Duodenal mucosa (tissue), 2 donors: ENCODE measurements at regions not wholly inside any gene's neighbourhood (a gene's known extent, or its start where the extent isn't known, plus 50 kb on each side); places are given as distances from the start of the nearest gene placed in this dataset.

Experiments used
- H3K27ac ChIP-seq: one replicate; pipeline ENCODE4 v1.7.0; 2013; ENCODE audit warnings: low read depth, low read length
- H3K27me3 ChIP-seq, 2 donors: one replicate each; pipeline ENCODE4 v1.7.0; 2013; ENCODE audit warnings: low read length in 2 of 2, control low read depth in 1 of 2; ENCODE audit not compliant: insufficient read depth in 2 of 2, control insufficient read depth in 1 of 2
- H3K36me3 ChIP-seq, 2 donors: one replicate each; pipeline ENCODE4 v1.7.0; 2013; ENCODE audit warnings: low read length in 2 of 2, control low read depth in 1 of 2; ENCODE audit not compliant: insufficient read depth in 2 of 2, control insufficient read depth in 1 of 2
- H3K4me1 ChIP-seq, 2 donors: one replicate each; pipeline ENCODE4 v1.7.0; 2013; ENCODE audit warnings: low read length in 2 of 2, control low read depth in 1 of 2; ENCODE audit not compliant: insufficient read depth in 2 of 2, control insufficient read depth in 1 of 2
- H3K4me3 ChIP-seq, 2 donors: one replicate each; pipeline ENCODE4 v1.7.0; 2013; ENCODE audit warnings: low read length in 2 of 2, low read depth in 1 of 2
- H3K9ac ChIP-seq, 2 donors: one replicate each; pipeline ENCODE4 v1.7.0; 2013; ENCODE audit warnings: low read length in 2 of 2, low read depth in 1 of 2
- H3K9me3 ChIP-seq, 2 donors: one replicate each; pipeline ENCODE4 v1.7.0; 2013; ENCODE audit warnings: low read length in 2 of 2, control low read depth in 1 of 2; ENCODE audit not compliant: control insufficient read depth in 1 of 2

- no peaks in the 10 kb centered on the region for H3K9me3 ChIP-seq
- no peak overlapping the region for H3K9ac ChIP-seq
- no peak overlapping the region for H3K27ac ChIP-seq
- H3K36me3 ChIP-seq: no peaks in the 10 kb centered on the region
- no peak overlapping the region for H3K4me3 ChIP-seq
- H3K27me3 ChIP-seq: no peaks in the 10 kb centered on the region
- H3K4me1 ChIP-seq: no peaks in the 10 kb centered on the region
Measured at GRCh38 chr2:144690771-144691170, 170.9 kb upstream of the ZEB2 start.

DNA sequence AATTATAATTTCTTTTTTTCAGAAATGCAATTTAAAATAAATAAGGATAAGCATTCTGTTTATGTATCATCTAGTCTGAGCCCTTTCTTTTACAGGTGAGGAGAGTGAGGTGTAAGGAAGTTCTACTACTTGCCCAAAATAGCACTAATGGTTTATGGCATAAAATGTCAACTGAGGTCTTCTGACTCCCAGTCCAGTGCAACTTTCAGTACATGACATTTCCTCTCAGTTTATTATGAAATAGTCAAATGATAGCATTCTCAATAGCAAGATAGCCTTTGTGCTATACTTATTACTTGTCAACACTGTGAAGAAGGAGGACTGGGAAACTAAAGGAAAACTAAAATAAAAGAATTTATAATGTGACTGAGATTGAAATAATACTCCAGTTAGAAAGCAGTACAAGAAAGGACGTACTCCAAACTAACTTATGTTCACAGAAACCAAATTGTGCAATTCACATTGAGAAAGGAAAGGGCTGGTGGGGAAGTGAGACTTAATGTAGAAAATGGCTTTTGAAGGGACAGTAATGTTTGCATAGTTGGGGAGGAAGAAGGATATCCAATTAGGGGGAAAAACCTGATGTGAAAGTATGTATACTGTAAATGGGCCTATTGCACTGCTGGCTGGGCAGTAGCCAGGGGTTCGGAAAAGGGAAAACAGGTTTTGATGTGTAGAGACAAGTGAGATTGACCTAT, 166.7 kb upstream of the ZEB2 start:
- Histone ChIP-seq H3K27ac (no peak overlapping the region), H3K4me3 (no peak overlapping the region), H3K4me1 (no peaks in the 10 kb centered on the region), H3K9ac (no peak overlapping the region), H3K36me3 (no peaks in the 10 kb centered on the region), H3K27me3 (no peaks in the 10 kb centered on the region), H3K9me3 (no peaks in the 10 kb centered on the region)

DNA sequence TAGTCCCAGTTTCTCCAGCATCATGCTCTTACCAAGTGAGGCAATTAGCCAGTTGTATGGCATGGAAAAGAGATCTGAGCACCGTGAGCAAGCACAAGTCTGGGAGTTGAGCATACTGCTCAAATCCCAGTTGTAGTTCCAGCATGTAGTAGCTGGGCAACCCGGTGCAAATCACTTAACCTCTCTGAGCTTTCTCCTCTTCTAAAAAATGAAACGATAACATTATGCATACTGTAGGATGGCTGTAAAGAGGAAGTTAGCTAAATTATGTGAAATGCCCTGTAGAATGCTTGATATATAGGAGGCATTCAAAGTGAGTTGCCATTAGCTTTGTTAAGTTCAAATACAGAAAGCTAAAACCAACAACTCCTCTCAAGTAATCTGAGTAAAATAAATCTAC, 164.0 kb upstream of the ZEB2 start:
- no peaks in the 10 kb centered on the region for H3K27me3 ChIP-seq
- no peak overlapping the region for H3K4me3 ChIP-seq
- no peaks in the 10 kb centered on the region for H3K4me1 ChIP-seq

DNA sequence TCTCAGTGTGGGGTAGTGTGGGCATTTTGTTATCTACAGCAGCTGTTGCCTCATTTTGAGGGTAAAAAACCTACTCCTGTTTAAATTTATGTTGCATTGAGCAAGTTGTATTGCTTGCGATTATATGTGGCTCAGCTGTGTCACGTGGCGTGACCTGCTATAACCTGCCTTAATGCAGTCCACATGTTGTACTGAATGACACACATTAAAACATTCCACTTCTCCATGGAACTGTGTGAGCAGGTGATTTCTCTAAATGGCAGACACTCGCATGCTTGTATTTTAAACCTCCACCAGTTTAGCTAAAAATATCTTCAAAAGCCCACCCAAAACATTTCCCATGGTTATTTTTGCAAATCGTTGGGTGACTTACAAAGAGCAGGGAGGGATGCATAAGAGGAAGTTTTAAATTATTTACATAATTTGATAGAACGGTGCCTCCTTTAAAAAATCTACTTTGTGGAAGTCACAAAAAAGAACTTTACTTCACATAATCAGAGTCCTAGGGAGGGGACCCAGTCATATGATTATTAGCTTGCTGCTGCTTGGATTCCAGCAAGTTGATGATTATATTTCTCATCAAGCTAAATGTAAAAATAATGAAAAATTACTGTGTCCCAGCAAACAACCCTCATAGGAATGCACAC, 163.3 kb upstream of the ZEB2 start:
- no peaks in the 10 kb centered on the region for H3K27me3 ChIP-seq
- no peak overlapping the region for H3K9ac ChIP-seq
- no peak overlapping the region for H3K27ac ChIP-seq
- no peaks in the 10 kb centered on the region for H3K36me3 ChIP-seq
- no peaks in the 10 kb centered on the region for H3K4me1 ChIP-seq
- H3K9me3 ChIP-seq: no peaks in the 10 kb centered on the region
- H3K4me3 ChIP-seq: no peak overlapping the region

More for the DNA sequence above, 164.0 kb upstream of the ZEB2 start:
- no peak overlapping the region for H3K27ac ChIP-seq
- H3K36me3 ChIP-seq: no peaks in the 10 kb centered on the region
- no peaks in the 10 kb centered on the region for H3K9me3 ChIP-seq
- H3K9ac ChIP-seq: no peak overlapping the region

DNA sequence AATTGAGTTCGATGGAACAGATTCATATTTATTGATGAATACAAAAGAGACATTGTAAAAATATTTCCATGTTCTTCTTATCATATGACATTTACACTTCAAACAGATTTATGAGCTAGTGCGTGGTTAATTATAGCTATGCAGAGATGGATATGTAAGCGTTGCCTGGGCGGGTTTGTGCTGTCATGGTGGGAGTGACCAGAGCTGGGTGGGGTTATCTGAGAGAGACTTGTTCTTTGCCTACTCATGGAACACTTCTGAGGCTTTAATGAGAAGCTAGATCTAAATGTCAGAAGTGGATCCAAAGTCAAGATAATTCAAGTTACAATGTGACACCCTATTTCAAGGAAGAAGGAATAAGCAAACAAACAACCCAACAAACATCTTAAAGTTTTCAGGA, 162.3 kb upstream of the ZEB2 start:
- Histone ChIP-seq H3K4me3 (no peak overlapping the region), H3K9me3 (no peaks in the 10 kb centered on the region), H3K27ac (no peak overlapping the region), H3K9ac (no peak overlapping the region), H3K27me3 (no peaks in the 10 kb centered on the region), H3K4me1 (no peaks in the 10 kb centered on the region), H3K36me3 (no peaks in the 10 kb centered on the region)

- Histone ChIP-seq H3K27ac (no peak overlapping the region), H3K9me3 (no peaks in the 10 kb centered on the region), H3K36me3 (no peaks in the 10 kb centered on the region)
Measured at GRCh38 chr2:144681389-144681788, 161.5 kb upstream of the ZEB2 start.

GRCh38 chr2:144679942-144680341, 160.0 kb upstream of the ZEB2 start:
- Histone ChIP-seq H3K27ac (no peak overlapping the region), H3K4me1 (no peaks in the 10 kb centered on the region), H3K9me3 (no peaks in the 10 kb centered on the region)

More at GRCh38 chr2:144681389-144681788, 161.5 kb upstream of the ZEB2 start:
- Histone ChIP-seq H3K4me3 (no peak overlapping the region), H3K9ac (no peak overlapping the region), H3K27me3 (no peaks in the 10 kb centered on the region), H3K4me1 (no peaks in the 10 kb centered on the region)

GRCh38 chr2:144678736-144679135, 158.8 kb upstream of the ZEB2 start:
- Histone ChIP-seq H3K27me3 (no peaks in the 10 kb centered on the region), H3K27ac (no peak overlapping the region), H3K4me3 (no peak overlapping the region), H3K9me3 (no peaks in the 10 kb centered on the region), H3K4me1 (no peaks in the 10 kb centered on the region), H3K36me3 (no peaks in the 10 kb centered on the region), H3K9ac (no peak overlapping the region)

More at GRCh38 chr2:144679942-144680341, 160.0 kb upstream of the ZEB2 start:
- Histone ChIP-seq H3K36me3 (no peaks in the 10 kb centered on the region), H3K9ac (no peak overlapping the region), H3K27me3 (no peaks in the 10 kb centered on the region), H3K4me3 (no peak overlapping the region)

DNA sequence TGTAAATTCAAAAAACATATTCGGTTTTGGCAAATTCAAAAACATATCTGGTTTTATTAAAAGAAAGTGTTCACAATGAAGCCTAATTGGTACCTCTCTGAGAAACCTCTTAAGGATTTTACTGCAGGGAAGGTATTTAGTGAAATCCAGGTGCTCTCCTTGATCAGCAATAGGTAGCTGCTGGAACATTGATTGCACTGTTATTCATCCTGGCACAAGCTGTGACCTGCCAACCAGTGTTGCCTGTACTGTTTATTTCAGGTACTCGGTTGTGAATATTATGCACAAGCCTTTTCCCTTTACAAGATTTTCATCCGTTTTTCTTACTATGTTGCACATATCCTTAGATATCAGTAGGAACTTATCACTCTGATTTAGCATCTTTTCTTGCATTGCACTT, 155.8 kb upstream of the ZEB2 start:
- Histone ChIP-seq H3K27ac (no peak overlapping the region), H3K4me3 (no peak overlapping the region), H3K9me3 (no peaks in the 10 kb centered on the region), H3K4me1 (no peaks in the 10 kb centered on the region), H3K9ac (no peak overlapping the region), H3K27me3 (no peaks in the 10 kb centered on the region), H3K36me3 (no peaks in the 10 kb centered on the region)

GRCh38 chr2:144675331-144675730, 155.4 kb upstream of the ZEB2 start:
- no peaks in the 10 kb centered on the region for H3K9me3 ChIP-seq
- no peak overlapping the region for H3K4me3 ChIP-seq
- H3K9ac ChIP-seq: no peak overlapping the region
- no peaks in the 10 kb centered on the region for H3K27me3 ChIP-seq
- H3K36me3 ChIP-seq: no peaks in the 10 kb centered on the region
- no peak overlapping the region for H3K27ac ChIP-seq
- H3K4me1 ChIP-seq: no peaks in the 10 kb centered on the region
